HepG2 (cell line): ENCODE measurements at regions not wholly inside any gene's neighbourhood (a gene's known extent, or its start where the extent isn't known, plus 50 kb on each side); places are given as distances from the start of the nearest gene placed in this dataset.

Experiments used
- BHLHE40 ChIP-seq: IDR thresholded peaks from 2 replicates; pipeline ENCODE4 v1.6.1; 2011; ENCODE audit warnings: low read length, improper control_type of control experiment
- POLR2A ChIP-seq, 2 experiments: IDR thresholded peaks; 2 replicates each; pipeline ENCODE4 v1.6.1; 2011; ENCODE audit warnings: low read depth in 2 of 2, low read length in 2 of 2, mild to moderate bottlenecking in 1 of 2, moderate library complexity in 1 of 2; ENCODE audit not compliant: insufficient read depth in 1 of 2
- SP1 ChIP-seq, 2 experiments: fragments of 450-650 bp in 1 of 2; sonication (generic) in 1 of 2; formaldehyde crosslinking in 1 of 2; IDR thresholded peaks; 2 replicates each; pipeline versions ENCODE4 v1.4.0 to v1.6.1; 2016 to 2020; ENCODE audit warnings: missing genetic modification reagents in 1 of 2
- ZNF10 ChIP-seq: sonication (generic); formaldehyde crosslinking; IDR thresholded peaks from 2 replicates; pipeline ENCODE4 v1.4.0; 2020; ENCODE audit warnings: mild to moderate bottlenecking, low read depth, missing genetic modification reagents, borderline replicate concordance
- TF ChIP-seq, protein P1 (sequence below): sonication (generic); formaldehyde crosslinking; IDR thresholded peaks from 2 replicates; pipeline ENCODE4 v1.5.0; 2020; ENCODE audit warnings: mild to moderate bottlenecking, missing genetic modification reagents, moderate library complexity

DNA sequence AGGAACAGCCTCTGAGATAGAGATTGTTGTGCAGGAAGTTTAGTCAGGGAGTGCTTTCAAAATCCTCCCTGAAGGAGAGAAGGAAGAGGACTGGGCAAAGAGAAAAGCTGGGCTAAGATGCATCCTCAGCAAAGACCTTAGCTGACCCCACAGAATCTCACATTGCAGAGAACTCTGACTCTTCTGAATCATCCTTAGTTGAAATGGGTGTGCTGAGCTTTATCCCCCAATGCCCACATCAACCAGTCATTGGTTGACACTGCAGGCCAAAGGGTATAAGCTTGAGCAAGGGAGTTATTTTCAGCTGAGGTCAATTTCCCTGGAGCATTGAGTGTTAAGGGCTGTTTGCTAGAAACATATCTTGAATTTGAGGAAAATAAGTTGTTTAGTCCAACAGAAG lies 732.2 kb downstream of the CBLN4 start:
- TF ChIP-seq ZNF10 (CRISPR knock-in tag) (no peak), POLR2A (IDR thresholded peaks at IDR 0.05; ENCODE audit: insufficient read depth in 1 of 2, low read depth in 2 of 2, low read length in 2 of 2) (no peak), BHLHE40 (no peak), SP1 (IDR thresholded peaks at IDR 0.05) (no peak), SP1 (CRISPR knock-in tag; IDR thresholded peaks at IDR 0.05) (no peak)
- TF ChIP-seq, protein P1, sequence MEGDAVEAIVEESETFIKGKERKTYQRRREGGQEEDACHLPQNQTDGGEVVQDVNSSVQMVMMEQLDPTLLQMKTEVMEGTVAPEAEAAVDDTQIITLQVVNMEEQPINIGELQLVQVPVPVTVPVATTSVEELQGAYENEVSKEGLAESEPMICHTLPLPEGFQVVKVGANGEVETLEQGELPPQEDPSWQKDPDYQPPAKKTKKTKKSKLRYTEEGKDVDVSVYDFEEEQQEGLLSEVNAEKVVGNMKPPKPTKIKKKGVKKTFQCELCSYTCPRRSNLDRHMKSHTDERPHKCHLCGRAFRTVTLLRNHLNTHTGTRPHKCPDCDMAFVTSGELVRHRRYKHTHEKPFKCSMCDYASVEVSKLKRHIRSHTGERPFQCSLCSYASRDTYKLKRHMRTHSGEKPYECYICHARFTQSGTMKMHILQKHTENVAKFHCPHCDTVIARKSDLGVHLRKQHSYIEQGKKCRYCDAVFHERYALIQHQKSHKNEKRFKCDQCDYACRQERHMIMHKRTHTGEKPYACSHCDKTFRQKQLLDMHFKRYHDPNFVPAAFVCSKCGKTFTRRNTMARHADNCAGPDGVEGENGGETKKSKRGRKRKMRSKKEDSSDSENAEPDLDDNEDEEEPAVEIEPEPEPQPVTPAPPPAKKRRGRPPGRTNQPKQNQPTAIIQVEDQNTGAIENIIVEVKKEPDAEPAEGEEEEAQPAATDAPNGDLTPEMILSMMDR (CRISPR knock-in tag), result no peak
